DND-41 (cell line): ENCODE measurements at regions not wholly inside any gene's neighbourhood (a gene's known extent, or its start where the extent isn't known, plus 50 kb on each side); places are given as distances from the start of the nearest gene placed in this dataset.

Experiments used
- ATAC-seq: fragments of 200-7000 bp; cut with Tn5 transposase; 3 replicates; pipeline ENCODE4 v1.9.1; 2021; ENCODE audit warnings: low read depth; ENCODE audit not compliant: insufficient read depth
- DNase-seq: peaks from one replicate; pipeline ENCODE4 v3.0.0-alpha.2; 2020
- H2AFZ ChIP-seq: 2 replicates; pipeline ENCODE4 v1.6.0; 2012; ENCODE audit warnings: low read depth, low read length
- H3K27ac ChIP-seq: 2 replicates; pipeline ENCODE4 v1.5.1; 2012; ENCODE audit warnings: low read length, inconsistent platforms
- H3K27me3 ChIP-seq: fragments of 200-600 bp; sonication (generic); 2 replicates; pipeline ENCODE4 v1.6.0; 2012; ENCODE audit warnings: low read length, mild to moderate bottlenecking, inconsistent platforms; ENCODE audit not compliant: insufficient read depth, poor library complexity
- H3K36me3 ChIP-seq: 2 replicates; pipeline ENCODE4 v1.5.1; 2012; ENCODE audit warnings: low read length, inconsistent platforms; ENCODE audit not compliant: insufficient read depth
- H3K4me1 ChIP-seq: 2 replicates; pipeline ENCODE4 v1.5.1; 2012; ENCODE audit warnings: mild to moderate bottlenecking, low read length; ENCODE audit not compliant: insufficient read depth
- H3K4me2 ChIP-seq: 2 replicates; pipeline ENCODE4 v1.6.0; 2012; ENCODE audit warnings: mild to moderate bottlenecking, moderate library complexity, low read length, inconsistent platforms; ENCODE audit not compliant: insufficient read depth
- H3K4me3 ChIP-seq, 2 experiments: fragments of 200-600 bp in 1 of 2; shearing (Covaris generic) in 1 of 2; 2 replicates each; pipeline ENCODE4 v1.5.1; 2012 to 2016; ENCODE audit warnings: inconsistent platforms in 2 of 2, low read length in 2 of 2, mild to moderate bottlenecking in 2 of 2, low read depth in 1 of 2, moderate library complexity in 1 of 2
- H3K79me2 ChIP-seq: 2 replicates; pipeline ENCODE4 v1.6.0; 2012; ENCODE audit warnings: low read length, inconsistent platforms; ENCODE audit not compliant: insufficient read depth
- H3K9ac ChIP-seq: 2 replicates; pipeline ENCODE4 v1.6.0; 2012; ENCODE audit warnings: low read depth, mild to moderate bottlenecking, inconsistent platforms, low read length, moderate library complexity
- H3K9me3 ChIP-seq: 2 replicates; pipeline ENCODE4 v1.5.1; 2012; ENCODE audit warnings: low read length, moderate library complexity, mild to moderate bottlenecking, inconsistent platforms; ENCODE audit not compliant: insufficient read depth, severe bottlenecking
- H4K20me1 ChIP-seq: 2 replicates; pipeline ENCODE4 v1.6.0; 2012; ENCODE audit warnings: low read length; ENCODE audit not compliant: insufficient read depth
- CTCF ChIP-seq: IDR thresholded peaks from 2 replicates; pipeline ENCODE4 v1.5.1; 2012; ENCODE audit warnings: borderline replicate concordance, low read length, moderate library complexity, mild to moderate bottlenecking; ENCODE audit not compliant: poor library complexity, severe bottlenecking; ENCODE audit errors: extremely low read depth
- EZH2 ChIP-seq: IDR thresholded peaks from 3 replicates; pipeline ENCODE4 v1.6.1; 2012; ENCODE audit warnings: borderline replicate concordance, low read depth, mild to moderate bottlenecking, moderate library complexity, low read length, inconsistent platforms; ENCODE audit not compliant: severe bottlenecking

GRCh38 chr4:66017671-66018070, 347.4 kb upstream of the EPHA5 start:
- Histone ChIP-seq H3K9me3 (peaks cover 23% of the 10 kb centered on the region), H3K79me2 (no peaks in the 10 kb centered on the region), H3K9ac (no peak overlapping the region), H3K27me3 (no peaks in the 10 kb centered on the region), H3K4me2 (no peak overlapping the region), H2AFZ (no peak overlapping the region), H4K20me1 (no peaks in the 10 kb centered on the region), H3K4me3 (no peak overlapping the region), H3K36me3 (no peaks in the 10 kb centered on the region), H3K27ac (no peak overlapping the region), H3K4me1 (no peaks in the 10 kb centered on the region)
- ATAC-seq = no peak
- no peak for DNase-seq
- TF ChIP-seq EZH2 (no peak), CTCF (no peak)

GRCh38 chr4:66016240-66016639, 346.0 kb upstream of the EPHA5 start:
- H2AFZ ChIP-seq = no peak overlapping the region
- no peaks in the 10 kb centered on the region for H3K36me3 ChIP-seq
- ATAC-seq (no peak), DNase-seq (no peak)
- no peaks in the 10 kb centered on the region for H3K4me1 ChIP-seq
- H3K79me2 ChIP-seq = no peaks in the 10 kb centered on the region
- H3K9ac ChIP-seq = no peak overlapping the region
- H3K9me3 ChIP-seq = peaks cover 18% of the 10 kb centered on the region
- no peak overlapping the region for H3K27ac ChIP-seq
- no peaks in the 10 kb centered on the region for H4K20me1 ChIP-seq
- no peaks in the 10 kb centered on the region for H3K27me3 ChIP-seq
- TF ChIP-seq EZH2 (no peak), CTCF (no peak)
- no peak overlapping the region for H3K4me3 ChIP-seq
- no peak overlapping the region for H3K4me2 ChIP-seq

- DNase-seq = no peak
- Histone ChIP-seq H3K4me2 (no peak overlapping the region), H3K27me3 (no peaks in the 10 kb centered on the region), H3K4me3 (no peak overlapping the region), H4K20me1 (no peaks in the 10 kb centered on the region), H3K36me3 (no peaks in the 10 kb centered on the region), H3K4me1 (no peaks in the 10 kb centered on the region), H3K27ac (no peak overlapping the region), H2AFZ (no peak overlapping the region), H3K79me2 (no peaks in the 10 kb centered on the region), H3K9ac (no peak overlapping the region), H3K9me3 (peaks cover 19% of the 10 kb centered on the region)
- TF ChIP-seq EZH2 = no peak
- no peak for TF ChIP-seq CTCF
- no peak for ATAC-seq
Observed at GRCh38 chr4:66014146-66014765, 344.0 kb upstream of the EPHA5 start.
